IMR-90 (cell line): ENCODE measurements at regions not wholly inside any gene's neighbourhood (a gene's known extent, or its start where the extent isn't known, plus 50 kb on each side); places are given as distances from the start of the nearest gene placed in this dataset.

Experiments used
- ATAC-seq: fragments of 200-7000 bp; cut with Tn5 transposase; 2 replicates; pipeline ENCODE4 v1.9.1; 2020; ENCODE audit warnings: low read depth, mild to moderate bottlenecking, moderate library complexity
- BruUV-seq: library from RNA; stranded (reverse); fragments of 400-500 nt; replicated peaks from 2 replicates; lab custom pipeline; 2021; lab: Mats Ljungman, UMichigan
- CTCF ChIA-PET: fragments of 300-600 bp; formaldehyde crosslinking; extraction: SDS; loops from one replicate; lab custom pipeline; 2021; ENCODE audit warnings: antibody characterized with exemption; lab: Yijun Ruan, JAX
- POLR2A ChIA-PET: fragments of 300-600 bp; sonication (Branson Sonifier 250); formaldehyde crosslinking; loops from one replicate; lab custom pipeline; 2022; ENCODE audit warnings: antibody characterized with exemption; ENCODE audit not compliant: unreplicated experiment; lab: Charles Lee
- DNase-seq: peaks from one replicate; pipeline ENCODE4 v3.0.0; 2013
- H2AFZ ChIP-seq: replicated peaks from 2 replicates; pipeline ENCODE3; 2013; ENCODE audit warnings: low read length, mild to moderate bottlenecking; ENCODE audit not compliant: poor library complexity
- H2AK5ac ChIP-seq: 2 replicates; pipeline ENCODE4 v1.6.1; 2013; ENCODE audit warnings: low read depth, low read length, inconsistent platforms
- H2AK9ac ChIP-seq: replicated peaks from 2 replicates; pipeline ENCODE3; 2013; ENCODE audit warnings: mild to moderate bottlenecking, low read depth, low read length, moderate library complexity; ENCODE audit not compliant: poor library complexity
- H2BK120ac ChIP-seq: 2 replicates; pipeline ENCODE4 v1.6.1; 2013; ENCODE audit warnings: low read depth, low read length, inconsistent platforms
- H2BK15ac ChIP-seq: 3 replicates; pipeline ENCODE4 v1.6.1; 2013; ENCODE audit warnings: low read depth, low read length, inconsistent platforms
- H2BK20ac ChIP-seq: 2 replicates; pipeline ENCODE4 v1.6.1; 2013; ENCODE audit warnings: low read depth, mild to moderate bottlenecking, inconsistent platforms, low read length, moderate library complexity
- H2BK5ac ChIP-seq: 2 replicates; pipeline ENCODE4 v1.6.1; 2013; ENCODE audit warnings: mild to moderate bottlenecking, low read depth, low read length, inconsistent platforms; ENCODE audit not compliant: poor library complexity, severe bottlenecking
- H3K14ac ChIP-seq: replicated peaks from 2 replicates; pipeline ENCODE4 v1.6.1; 2013; ENCODE audit warnings: low read depth, low read length, inconsistent platforms
- H3K18ac ChIP-seq: 2 replicates; pipeline ENCODE4 v1.6.1; 2013; ENCODE audit warnings: low read depth, low read length, control low read depth
- H3K23ac ChIP-seq: 2 replicates; pipeline ENCODE4 v1.6.1; 2013; ENCODE audit warnings: low read depth, low read length, inconsistent platforms
- H3K27ac ChIP-seq: 2 replicates; pipeline ENCODE4 v1.5.1; 2013; ENCODE audit warnings: mild to moderate bottlenecking, control low read depth, low read length; ENCODE audit not compliant: insufficient read depth
- H3K27me3 ChIP-seq: 2 replicates; pipeline ENCODE4 v1.6.1; 2013; ENCODE audit warnings: low read length; ENCODE audit not compliant: control insufficient read depth, insufficient read depth
- H3K36me3 ChIP-seq: 2 replicates; pipeline ENCODE4 v1.6.1; 2013; ENCODE audit warnings: low read length, mixed read lengths; ENCODE audit not compliant: control insufficient read depth, insufficient read depth
- H3K4ac ChIP-seq: 2 replicates; pipeline ENCODE4 v1.6.1; 2013; ENCODE audit warnings: low read depth, low read length, inconsistent platforms
- H3K4me1 ChIP-seq: 2 replicates; pipeline ENCODE4 v1.6.1; 2013; ENCODE audit warnings: low read length, mixed read lengths; ENCODE audit not compliant: control insufficient read depth, insufficient read depth
- H3K4me2 ChIP-seq: 2 replicates; pipeline ENCODE4 v1.6.1; 2013; ENCODE audit warnings: low read depth, mild to moderate bottlenecking, control low read depth, low read length, moderate library complexity
- H3K4me3 ChIP-seq: 2 replicates; pipeline ENCODE4 v1.5.1; 2013; ENCODE audit warnings: low read depth, mild to moderate bottlenecking, control low read depth, low read length, moderate library complexity; ENCODE audit not compliant: insufficient read depth
- H3K56ac ChIP-seq: 2 replicates; pipeline ENCODE4 v1.6.1; 2013; ENCODE audit warnings: low read length, inconsistent platforms; ENCODE audit not compliant: insufficient read depth; ENCODE audit errors: extremely low read depth
- H3K79me1 ChIP-seq, 2 experiments: 2 replicates each; pipeline ENCODE4 v1.6.1; 2013; ENCODE audit warnings: low read length in 2 of 2, inconsistent platforms in 1 of 2, low read depth in 1 of 2
- H3K9ac ChIP-seq: 2 replicates; pipeline ENCODE4 v1.6.1; 2013; ENCODE audit warnings: low read depth, low read length, control low read depth
- H3K9me1 ChIP-seq: 2 replicates; pipeline ENCODE4 v1.6.1; 2013; ENCODE audit warnings: low read length, inconsistent platforms; ENCODE audit not compliant: insufficient read depth
- H3K9me3 ChIP-seq: 2 replicates; pipeline ENCODE4 v1.6.1; 2013; ENCODE audit warnings: low read length; ENCODE audit not compliant: control insufficient read depth, insufficient read depth
- H4K20me1 ChIP-seq: 2 replicates; pipeline ENCODE4 v1.6.1; 2013; ENCODE audit warnings: low read length, inconsistent platforms; ENCODE audit not compliant: insufficient read depth
- H4K5ac ChIP-seq: 2 replicates; pipeline ENCODE4 v1.6.1; 2013; ENCODE audit warnings: mild to moderate bottlenecking, low read depth, low read length, control low read depth
- H4K8ac ChIP-seq, 2 experiments: 2 replicates each; pipeline ENCODE4 v1.6.1; 2013; ENCODE audit warnings: low read depth in 2 of 2, low read length in 2 of 2, control low read depth in 1 of 2, inconsistent platforms in 1 of 2
- H4K91ac ChIP-seq: 2 replicates; pipeline ENCODE4 v1.6.1; 2013; ENCODE audit warnings: low read depth, low read length, inconsistent platforms; ENCODE audit not compliant: insufficient read depth
- BHLHE40 ChIP-seq: fragments of 150-350 bp; IDR thresholded peaks from 2 replicates; pipeline ENCODE4 v1.6.1; 2016; ENCODE audit warnings: mild to moderate bottlenecking, low read depth, low read length
- CEBPB ChIP-seq: IDR thresholded peaks from 2 replicates; pipeline ENCODE4 v1.6.1; 2012; ENCODE audit warnings: low read depth, low read length, improper control_type of control experiment
- CHD1 ChIP-seq: IDR thresholded peaks from 2 replicates; pipeline ENCODE4 v1.6.1; 2012; ENCODE audit warnings: low read depth, low read length, improper control_type of control experiment
- FOS ChIP-seq: fragments of 150-350 bp; IDR thresholded peaks from 2 replicates; pipeline ENCODE4 v1.6.1; 2016; ENCODE audit warnings: low read depth, low read length
- MAFK ChIP-seq: IDR thresholded peaks from 2 replicates; pipeline ENCODE4 v1.6.1; 2012; ENCODE audit warnings: low read depth, low read length, improper control_type of control experiment
- MAZ ChIP-seq: IDR thresholded peaks from 2 replicates; pipeline ENCODE4 v1.6.1; 2012; ENCODE audit warnings: low read depth, mild to moderate bottlenecking, low read length, improper control_type of control experiment, moderate library complexity, borderline replicate concordance
- NFE2L2 ChIP-seq: fragments of 150-350 bp; IDR thresholded peaks from 2 replicates; pipeline ENCODE4 v1.6.1; 2016; ENCODE audit warnings: low read depth, mild to moderate bottlenecking, low read length
- POLR2A ChIP-seq: IDR thresholded peaks from 2 replicates; pipeline ENCODE4 v1.6.1; 2012; ENCODE audit warnings: mild to moderate bottlenecking, low read depth, low read length
- RAD21 ChIP-seq: IDR thresholded peaks from 2 replicates; pipeline ENCODE4 v1.6.1; 2012; ENCODE audit warnings: low read length, improper control_type of control experiment
- RCOR1 ChIP-seq: IDR thresholded peaks from 2 replicates; pipeline ENCODE4 v1.6.1; 2012; ENCODE audit warnings: mild to moderate bottlenecking, low read length, improper control_type of control experiment; ENCODE audit not compliant: insufficient replicate concordance
- RFX5 ChIP-seq: IDR thresholded peaks from 2 replicates; pipeline ENCODE4 v1.8.0; 2012; ENCODE audit warnings: low read depth, mild to moderate bottlenecking, low read length, moderate library complexity
- SMC3 ChIP-seq: fragments of 150-350 bp; IDR thresholded peaks from 2 replicates; pipeline ENCODE4 v1.6.1; 2016; ENCODE audit warnings: low read depth, mild to moderate bottlenecking, antibody characterized with exemption, low read length, moderate library complexity
- WGBS, 2 experiments: methylation state at CpG; one replicate each; pipeline versions ENCODE4 v1.1.5 to v1.1.7; 2013; ENCODE audit warnings: missing lambda C conversion rate in 2 of 2; ENCODE audit not compliant: insufficient read length in 1 of 2; ENCODE audit errors: extremely low coverage in 2 of 2; 5-methylcytosine and 5-hydroxymethylcytosine counted together
- dilution Hi-C: fragments of 300-500 bp; cut with HindIII; formaldehyde crosslinking; loops from one replicate; pipeline ENCODE4 v1.14.3; 2018; ENCODE audit warnings: low sequenced_read_pairs; ENCODE audit not compliant: unreplicated experiment
- in situ Hi-C: fragments of 300-500 bp; cut with MboI; formaldehyde crosslinking; loops from 3 replicates; pipeline ENCODE4 v1.14.3; 2019; ENCODE audit warnings: low sequenced_read_pairs, inconsistent platforms, mixed read lengths
- intact Hi-C: fragments of 100-400 bp; cut with micrococcal nuclease; formaldehyde crosslinking; loops from 2 replicates; pipeline ENCODE4 v1.10.0; 2022
- TF ChIP-seq, protein P1 (sequence below): fragments of 150-350 bp; IDR thresholded peaks from 2 replicates; pipeline ENCODE4 v1.6.1; 2016; ENCODE audit warnings: low read depth, mild to moderate bottlenecking, low read length, moderate library complexity, borderline replicate concordance
- TF ChIP-seq, protein P2 (sequence below): fragments of 150-350 bp; IDR thresholded peaks from 2 replicates; pipeline ENCODE4 v1.6.1; 2017; ENCODE audit warnings: mild to moderate bottlenecking, antibody characterized with exemption, low read length, low read depth

GRCh38 chr1:69103705-69104385, 463.9 kb upstream of the LRRC7 start:
- no peak overlapping the region for H2AK9ac ChIP-seq
- H3K27ac ChIP-seq = no peak overlapping the region
- H2BK20ac ChIP-seq = no peak overlapping the region
- no peak overlapping the region for H4K5ac ChIP-seq
- H2AFZ ChIP-seq = no peak overlapping the region
- TF ChIP-seq SMC3 (no peak), MAFK (no peak), RCOR1 (no peak), BHLHE40 (no peak), POLR2A (no peak), NFE2L2 (no peak), MAZ (no peak), RFX5 (no peak), RAD21 (no peak), CHD1 (no peak), FOS (no peak), CEBPB (no peak)
- TF ChIP-seq, protein P1, sequence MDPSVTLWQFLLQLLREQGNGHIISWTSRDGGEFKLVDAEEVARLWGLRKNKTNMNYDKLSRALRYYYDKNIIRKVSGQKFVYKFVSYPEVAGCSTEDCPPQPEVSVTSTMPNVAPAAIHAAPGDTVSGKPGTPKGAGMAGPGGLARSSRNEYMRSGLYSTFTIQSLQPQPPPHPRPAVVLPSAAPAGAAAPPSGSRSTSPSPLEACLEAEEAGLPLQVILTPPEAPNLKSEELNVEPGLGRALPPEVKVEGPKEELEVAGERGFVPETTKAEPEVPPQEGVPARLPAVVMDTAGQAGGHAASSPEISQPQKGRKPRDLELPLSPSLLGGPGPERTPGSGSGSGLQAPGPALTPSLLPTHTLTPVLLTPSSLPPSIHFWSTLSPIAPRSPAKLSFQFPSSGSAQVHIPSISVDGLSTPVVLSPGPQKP = no peak
- TF ChIP-seq, protein P2, sequence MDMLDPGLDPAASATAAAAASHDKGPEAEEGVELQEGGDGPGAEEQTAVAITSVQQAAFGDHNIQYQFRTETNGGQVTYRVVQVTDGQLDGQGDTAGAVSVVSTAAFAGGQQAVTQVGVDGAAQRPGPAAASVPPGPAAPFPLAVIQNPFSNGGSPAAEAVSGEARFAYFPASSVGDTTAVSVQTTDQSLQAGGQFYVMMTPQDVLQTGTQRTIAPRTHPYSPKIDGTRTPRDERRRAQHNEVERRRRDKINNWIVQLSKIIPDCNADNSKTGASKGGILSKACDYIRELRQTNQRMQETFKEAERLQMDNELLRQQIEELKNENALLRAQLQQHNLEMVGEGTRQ = no peak
- no peak for DNase-seq
- no peak overlapping the region for H2BK120ac ChIP-seq
- ChIA-PET POLR2A (no interaction called here), CTCF (no interaction called here)
- H2BK15ac ChIP-seq = no peak overlapping the region
- H4K20me1 ChIP-seq = no peaks in the 10 kb centered on the region
- no peak overlapping the region for H2BK5ac ChIP-seq
- no peak overlapping the region for H3K4me3 ChIP-seq
- intact Hi-C loops (no loop called here), dilution Hi-C loops (no loop called here), in situ Hi-C loops (no loop called here)
- H3K56ac ChIP-seq = no peak overlapping the region
- H2AK5ac ChIP-seq = no peak overlapping the region
- no peaks in the 10 kb centered on the region for H3K36me3 ChIP-seq
- H4K91ac ChIP-seq = no peak overlapping the region
- no peak overlapping the region for H3K4me2 ChIP-seq
- no peak overlapping the region for H4K8ac ChIP-seq
- no TSS peak for BruUV-seq
- H3K23ac ChIP-seq = no peak overlapping the region
- whole genome bisulfite sequencing, 2 experiments = no CpG with 5 or more reads among the region's 2 CpGs
- H3K79me1 ChIP-seq = no peaks in the 10 kb centered on the region
- H3K18ac ChIP-seq = no peak overlapping the region
- no peak for ATAC-seq
- H3K4ac ChIP-seq = no peak overlapping the region
- H3K9ac ChIP-seq = no peak overlapping the region
- H3K14ac ChIP-seq = no peak overlapping the region
- H3K9me1 ChIP-seq = no peaks in the 10 kb centered on the region
- H3K9me3 ChIP-seq = 0 out of 2 replicates have a peak, but pooled peaks cover 1% of the 10 kb centered on the region
- H3K27me3 ChIP-seq = no peaks in the 10 kb centered on the region
- H3K4me1 ChIP-seq = no peaks in the 10 kb centered on the region
